ENCODE measurements at regions not wholly inside any gene's neighbourhood (a gene's known extent, or its start where the extent isn't known, plus 50 kb on each side); places are given as distances from the start of the nearest gene placed in this dataset.
"Not testable (repeated sequence)": the region's sequence is repeated elsewhere in the genome, so short reads cannot be mapped to it uniquely, and the experiment has no call there.

- H3K4me3 ChIP-seq (ENCODE audit: extremely low read depth, insufficient read depth, low read length, poor library complexity, severe bottlenecking) = no peak overlapping the region
- H3K27ac ChIP-seq (ENCODE audit: low read depth, low read length, severe bottlenecking) = no peak overlapping the region
- H3K36me3 ChIP-seq (ENCODE audit: control insufficient read depth, insufficient read depth, low read length) = no peaks in the 10 kb centered on the region
- no peaks in the 10 kb centered on the region for H3K9me3 ChIP-seq (ENCODE audit: control insufficient read depth, low read length)
- WGBS, 2 experiments (ENCODE audit: insufficient coverage in 2 of 2) = no CpG with 5 or more reads among the region's 3 CpGs
- H3K4me1 ChIP-seq (ENCODE audit: control insufficient read depth, insufficient read depth, low read length, poor library complexity, severe bottlenecking) = no peaks in the 10 kb centered on the region
These were observed 96.2 kb upstream of the ALG10 start for GRCh38 chr12:33926095-33926494.

- not testable (repeated sequence) for H3K36me3 ChIP-seq (ENCODE audit: control insufficient read depth, insufficient read depth, low read length); H3K9me3 ChIP-seq (ENCODE audit: control insufficient read depth, low read length); H3K4me1 ChIP-seq (ENCODE audit: control insufficient read depth, insufficient read depth, low read length, poor library complexity, severe bottlenecking); H3K4me3 ChIP-seq (ENCODE audit: extremely low read depth, insufficient read depth, low read length, poor library complexity, severe bottlenecking); H3K27ac ChIP-seq (ENCODE audit: low read depth, low read length, severe bottlenecking)
- WGBS, 2 experiments (ENCODE audit: insufficient coverage in 2 of 2) = no CpG with 5 or more reads among the region's 1 CpG
These were observed 84.6 kb upstream of the ALG10 start for GRCh38 chr12:33937669-33938068.

GRCh38 chr12:33942172-33942571 is 80.1 kb upstream of the ALG10 start:
- Histone ChIP-seq H3K9me3 (ENCODE audit: control insufficient read depth, low read length) (no peaks in the 10 kb centered on the region), H3K36me3 (ENCODE audit: control insufficient read depth, insufficient read depth, low read length) (no peaks in the 10 kb centered on the region), H3K4me3 (ENCODE audit: extremely low read depth, insufficient read depth, low read length, poor library complexity, severe bottlenecking) (no peak overlapping the region), H3K27ac (ENCODE audit: low read depth, low read length, severe bottlenecking) (no peak overlapping the region), H3K4me1 (ENCODE audit: control insufficient read depth, insufficient read depth, low read length, poor library complexity, severe bottlenecking) (peaks cover 4% of the 10 kb centered on the region)
- 33 to 50% methylated on average over 1 of the region's 3 CpGs for WGBS, 2 experiments (ENCODE audit: insufficient coverage in 2 of 2)

- 92 to 94% methylated on average over 1 to 3 of the region's 3 CpGs for WGBS, 2 experiments (ENCODE audit: insufficient coverage in 2 of 2)
These were observed 77.4 kb upstream of the ALG10 start for GRCh38 chr12:33944703-33945437.

GRCh38 chr12:33945438-33945784 is 76.9 kb upstream of the ALG10 start:
- Histone ChIP-seq H3K4me3 (ENCODE audit: extremely low read depth, insufficient read depth, low read length, poor library complexity, severe bottlenecking) (no peak overlapping the region), H3K9me3 (ENCODE audit: control insufficient read depth, low read length) (peaks cover 15% of the 10 kb centered on the region), H3K36me3 (ENCODE audit: control insufficient read depth, insufficient read depth, low read length) (no peaks in the 10 kb centered on the region), H3K4me1 (ENCODE audit: control insufficient read depth, insufficient read depth, low read length, poor library complexity, severe bottlenecking) (peaks cover 4% of the 10 kb centered on the region), H3K27ac (ENCODE audit: low read depth, low read length, severe bottlenecking) (no peak overlapping the region)
- 77 to 89% methylated on average over 3 to 5 of the region's 6 CpGs for WGBS, 2 experiments (ENCODE audit: insufficient coverage in 2 of 2)

More at GRCh38 chr12:33944703-33945437, 77.4 kb upstream of the ALG10 start:
- H3K4me3 ChIP-seq (ENCODE audit: extremely low read depth, insufficient read depth, low read length, poor library complexity, severe bottlenecking) = no peak overlapping the region
- H3K27ac ChIP-seq (ENCODE audit: low read depth, low read length, severe bottlenecking) = no peak overlapping the region
- H3K9me3 ChIP-seq (ENCODE audit: control insufficient read depth, low read length) = peaks cover 11% of the 10 kb centered on the region
- peaks cover 4% of the 10 kb centered on the region for H3K4me1 ChIP-seq (ENCODE audit: control insufficient read depth, insufficient read depth, low read length, poor library complexity, severe bottlenecking)
- H3K36me3 ChIP-seq (ENCODE audit: control insufficient read depth, insufficient read depth, low read length) = no peaks in the 10 kb centered on the region

GRCh38 chr12:33966219-33966618 is 56.1 kb upstream of the ALG10 start:
- H3K9me3 ChIP-seq (ENCODE audit: control insufficient read depth, low read length); H3K27ac ChIP-seq (ENCODE audit: low read depth, low read length, severe bottlenecking): not testable (repeated sequence)

GRCh38 chr12:33967760-33968159 is 54.5 kb upstream of the ALG10 start:
- WGBS, 2 experiments (ENCODE audit: insufficient coverage in 2 of 2) = no CpG with 5 or more reads among the region's 1 CpG
- H3K9me3 ChIP-seq (ENCODE audit: control insufficient read depth, low read length) = no peaks in the 10 kb centered on the region
- no peak overlapping the region for H3K27ac ChIP-seq (ENCODE audit: low read depth, low read length, severe bottlenecking)
- H3K4me1 ChIP-seq (ENCODE audit: control insufficient read depth, insufficient read depth, low read length, poor library complexity, severe bottlenecking) = no peaks in the 10 kb centered on the region
- H3K4me3 ChIP-seq (ENCODE audit: extremely low read depth, insufficient read depth, low read length, poor library complexity, severe bottlenecking) = no peak overlapping the region
- H3K36me3 ChIP-seq (ENCODE audit: control insufficient read depth, insufficient read depth, low read length) = no peaks in the 10 kb centered on the region

More at GRCh38 chr12:33966219-33966618, 56.1 kb upstream of the ALG10 start:
- not testable (repeated sequence) for H3K36me3 ChIP-seq (ENCODE audit: control insufficient read depth, insufficient read depth, low read length); H3K4me1 ChIP-seq (ENCODE audit: control insufficient read depth, insufficient read depth, low read length, poor library complexity, severe bottlenecking); H3K4me3 ChIP-seq (ENCODE audit: extremely low read depth, insufficient read depth, low read length, poor library complexity, severe bottlenecking)
- 90 to 91% methylated on average over 5 to 7 of the region's 7 CpGs for WGBS, 2 experiments (ENCODE audit: insufficient coverage in 2 of 2)
